B cell (primary cell): ENCODE measurements at regions not wholly inside any gene's neighbourhood (a gene's known extent, or its start where the extent isn't known, plus 50 kb on each side); places are given as distances from the start of the nearest gene placed in this dataset.

Experiments
- ATAC-seq: fragments of 200-7000 bp; cut with Tn5 transposase; one replicate; pipeline ENCODE4 v1.10.0; 2021; ENCODE audit warnings: low read depth, mild to moderate bottlenecking, moderate number of reproducible peaks, moderate library complexity
- CTCF ChIA-PET: fragments of 350-600 bp; sonication (Branson Sonifier 250); formaldehyde crosslinking; loops from one replicate; lab custom pipeline; 2021; ENCODE audit warnings: antibody characterized with exemption, inconsistent platforms; lab: Charles Lee
- POLR2A ChIA-PET: fragments of 350-600 bp; sonication (Branson Sonifier 250); formaldehyde crosslinking; loops from one replicate; lab custom pipeline; 2021; ENCODE audit warnings: antibody characterized with exemption; lab: Charles Lee
- DNase-seq: peaks from one replicate; pipeline ENCODE4 v3.0.0; 2013
- H2AFZ ChIP-seq: 2 replicates; pipeline ENCODE4 v1.6.1; 2012; ENCODE audit warnings: mild to moderate bottlenecking, low read depth, low read length; ENCODE audit not compliant: insufficient read depth, poor library complexity, severe bottlenecking
- H3K27ac ChIP-seq, 2 donors: 1 replicate in 1 of 2; 2 replicates in 1 of 2; pipeline ENCODE4 v1.5.1; 2012 to 2013; ENCODE audit warnings: low read length in 2 of 2, mild to moderate bottlenecking in 2 of 2, moderate library complexity in 1 of 2
- H3K27me3 ChIP-seq, 4 experiments: fragments of 200-600 bp in 1 of 4; sonication (generic) in 1 of 4; replicated peaks in 1 of 4; 1 replicate in 2 of 4; 2 replicates in 2 of 4; pipeline versions ENCODE4 v1.6.1 to v1.7.0; 2013 to 2016; ENCODE audit warnings: low read length in 3 of 4, mild to moderate bottlenecking in 2 of 4, mixed read lengths in 1 of 4, moderate library complexity in 1 of 4; ENCODE audit not compliant: insufficient read depth in 4 of 4, control insufficient read depth in 3 of 4; ENCODE audit errors: control extremely low read depth in 1 of 4
- H3K36me3 ChIP-seq, 2 experiments: replicated peaks in 1 of 2; 1 replicate in 1 of 2; 2 replicates in 1 of 2; pipeline versions ENCODE4 v1.6.1 to v1.7.1; 2013; ENCODE audit warnings: low read length in 1 of 2; ENCODE audit not compliant: insufficient read depth in 2 of 2, control insufficient read depth in 1 of 2; ENCODE audit errors: control extremely low read depth in 1 of 2, extremely low read depth in 1 of 2
- H3K4me1 ChIP-seq, 2 donors: fragments of 200-600 bp in 1 of 2; sonication (generic) in 1 of 2; 1 replicate in 1 of 2; 2 replicates in 1 of 2; pipeline versions ENCODE4 v1.5.1 to v1.6.1; 2013 to 2017; ENCODE audit warnings: low read length in 2 of 2; ENCODE audit not compliant: control insufficient read depth in 2 of 2, insufficient read depth in 2 of 2
- H3K4me2 ChIP-seq: replicated peaks from 2 replicates; pipeline ENCODE3; 2012; ENCODE audit warnings: mild to moderate bottlenecking, low read depth, low read length; ENCODE audit not compliant: poor library complexity, severe bottlenecking
- H3K4me3 ChIP-seq, 5 experiments: fragments of 200-600 bp in 1 of 5; sonication (generic) in 1 of 5; 1 replicate in 3 of 5; 2 replicates in 2 of 5; pipeline versions ENCODE4 v1.5.1 to v1.7.0; 2011 to 2016; ENCODE audit warnings: low read length in 4 of 5, mild to moderate bottlenecking in 4 of 5, low read depth in 2 of 5, control low read depth in 1 of 5, moderate library complexity in 1 of 5; ENCODE audit not compliant: insufficient read depth in 1 of 5; ENCODE audit errors: control extremely low read depth in 1 of 5, extremely low read depth in 1 of 5
- H3K79me2 ChIP-seq: fragments of 200-600 bp; sonication (generic); one replicate; pipeline ENCODE4 v1.6.0; 2016; ENCODE audit warnings: low read length; ENCODE audit not compliant: control insufficient read depth, insufficient read depth
- H3K9ac ChIP-seq: fragments of 200-600 bp; sonication (generic); 2 replicates; pipeline ENCODE4 v1.6.1; 2017; ENCODE audit warnings: mild to moderate bottlenecking, low read length, moderate library complexity
- H3K9me3 ChIP-seq, 3 donors: one replicate each; pipeline versions ENCODE4 v1.6.1 to v1.7.1; 2013; ENCODE audit warnings: low read length in 2 of 3; ENCODE audit not compliant: control insufficient read depth in 2 of 3, insufficient read depth in 1 of 3; ENCODE audit errors: control extremely low read depth in 1 of 3
- H4K20me1 ChIP-seq: 2 replicates; pipeline ENCODE4 v1.6.0; 2012; ENCODE audit warnings: mild to moderate bottlenecking, low read length; ENCODE audit not compliant: insufficient read depth, control insufficient read depth, poor library complexity, severe bottlenecking
- H3K27ac Mint-ChIP-seq: one replicate; pipeline ENCODE4 v1.8.0; 2021; ENCODE audit warnings: mixed read lengths
- H3K27me3 Mint-ChIP-seq: one replicate; pipeline ENCODE4 v1.8.0; 2021; ENCODE audit warnings: mixed read lengths
- H3K4me1 Mint-ChIP-seq: one replicate; pipeline ENCODE4 v1.8.0; 2021; ENCODE audit warnings: mixed read lengths
- H3K4me3 Mint-ChIP-seq: one replicate; pipeline ENCODE4 v1.8.0; 2021; ENCODE audit warnings: mixed read lengths
- H3K9me3 Mint-ChIP-seq: one replicate; pipeline ENCODE4 v1.8.0; 2022; ENCODE audit warnings: mixed read lengths; ENCODE audit not compliant: insufficient read depth
- CTCF ChIP-seq: fragments of 200-600 bp; IDR thresholded peaks from one replicate; pipeline ENCODE4 v1.8.0; 2022; ENCODE audit warnings: antibody characterized with exemption, mild to moderate bottlenecking
- EZH2 ChIP-seq: IDR thresholded peaks from 2 replicates; pipeline ENCODE4 v1.6.1; 2012; ENCODE audit warnings: borderline replicate concordance, low read depth, mild to moderate bottlenecking, moderate library complexity, low read length; ENCODE audit not compliant: insufficient read depth, poor library complexity, severe bottlenecking
- WGBS: methylation state at CpG from one replicate; pipeline ENCODE4 v1.1.5; 2013; ENCODE audit warnings: missing lambda C conversion rate; ENCODE audit not compliant: insufficient coverage; 5-methylcytosine and 5-hydroxymethylcytosine counted together
- intact Hi-C: fragments of 100-400 bp; cut with micrococcal nuclease; formaldehyde crosslinking; loops from one replicate; pipeline ENCODE4 v1.10.0; 2022

DNA sequence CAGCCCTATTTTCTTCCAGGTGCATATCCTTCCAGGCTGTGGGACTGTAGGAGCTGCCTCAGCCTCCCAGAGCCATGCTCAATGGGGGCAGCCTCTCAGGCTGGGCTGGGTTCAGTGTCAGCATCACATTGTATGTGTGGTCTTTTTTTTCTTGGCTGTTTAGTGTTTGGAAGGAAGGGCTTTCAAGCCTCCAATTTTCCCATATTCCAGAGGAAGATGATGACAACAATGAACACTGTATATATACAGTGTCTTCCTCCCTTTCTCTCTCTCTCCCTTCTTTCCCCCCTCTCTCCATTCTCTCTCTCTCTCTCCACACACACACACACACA is 326.4 kb downstream of the DYSF start:
- Histone ChIP-seq H3K4me1 (no peaks in the 10 kb centered on the region), H3K4me3 (no peak overlapping the region), H2AFZ (no peak overlapping the region), H3K9me3 (no peaks in the 10 kb centered on the region), H3K4me2 (no peak overlapping the region), H3K27me3 (no peaks in the 10 kb centered on the region), H3K9ac (no peak overlapping the region), H3K79me2 (no peaks in the 10 kb centered on the region), H3K27ac (no peak overlapping the region), H4K20me1 (no peaks in the 10 kb centered on the region), H3K36me3 (no peaks in the 10 kb centered on the region)
- DNase-seq (no peak), ATAC-seq (no peak)
- H3K9me3 Mint-ChIP-seq, result no peaks in the 10 kb centered on the region
- H3K27ac Mint-ChIP-seq, result no peak overlapping the region
- no peak overlapping the region for H3K4me3 Mint-ChIP-seq
- TF ChIP-seq EZH2, result no peak
- TF ChIP-seq CTCF, result no peak
- CTCF ChIA-PET, result no interaction called here
- H3K4me1 Mint-ChIP-seq, result no peaks in the 10 kb centered on the region
- POLR2A ChIA-PET, result no interaction called here
- H3K27me3 Mint-ChIP-seq, result no peaks in the 10 kb centered on the region
- intact Hi-C loops, result no loop called here

DNA sequence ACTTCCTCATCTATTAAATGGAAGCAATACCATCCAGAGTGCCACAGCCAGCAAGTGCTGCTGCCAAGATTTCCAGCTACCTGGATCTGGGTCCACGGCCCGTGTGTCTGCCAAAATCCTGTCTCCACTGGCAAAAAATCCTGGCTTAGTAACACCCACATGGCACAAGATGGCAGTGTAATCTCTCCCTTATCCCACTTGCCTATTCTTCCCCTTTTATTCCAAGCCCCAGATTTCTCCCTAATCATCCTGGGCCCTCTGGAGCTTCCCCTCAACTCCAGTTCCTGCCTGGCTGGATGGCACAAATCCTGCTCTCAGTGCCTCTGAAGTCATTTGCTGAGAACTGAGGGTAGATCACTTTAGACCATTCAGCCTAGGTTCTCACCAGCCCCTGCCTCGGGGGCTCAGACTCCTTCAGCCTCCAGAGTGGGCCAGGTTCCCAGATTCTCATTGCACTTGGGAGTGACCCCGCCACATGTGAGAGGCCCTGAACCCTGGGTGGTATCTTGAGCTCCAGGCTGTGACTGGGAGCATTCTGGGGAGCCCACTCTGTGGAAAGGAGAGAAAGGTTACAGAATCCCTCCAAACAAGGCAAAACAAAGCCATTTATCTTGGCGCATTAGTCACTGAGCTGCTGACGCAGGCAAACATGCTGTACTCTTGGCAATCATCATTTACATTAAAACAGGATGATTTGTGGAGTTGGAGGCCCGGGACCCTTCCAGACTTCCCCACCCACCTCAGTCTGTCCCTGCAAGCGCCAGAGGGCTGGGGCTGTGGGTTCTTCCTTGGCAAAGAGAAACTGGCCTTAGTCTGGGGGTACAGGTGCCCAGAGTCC is 325.8 kb downstream of the DYSF start:
- Histone ChIP-seq H3K4me2 (no peak overlapping the region), H3K9ac (no peak overlapping the region), H3K36me3 (no peaks in the 10 kb centered on the region), H4K20me1 (no peaks in the 10 kb centered on the region), H3K79me2 (no peaks in the 10 kb centered on the region), H3K27ac (no peak overlapping the region), H2AFZ (no peak overlapping the region), H3K27me3 (no peaks in the 10 kb centered on the region), H3K4me1 (no peaks in the 10 kb centered on the region), H3K4me3 (no peak overlapping the region), H3K9me3 (no peaks in the 10 kb centered on the region)
- TF ChIP-seq CTCF (no peak), EZH2 (no peak)
- intact Hi-C loops, result no loop called here
- DNase-seq (no peak), ATAC-seq (no peak)
- 77% methylated on average over 3 of the region's 8 CpGs for WGBS
- ChIA-PET POLR2A (no interaction called here), CTCF (no interaction called here)
- Mint-ChIP-seq H3K4me1 (no peaks in the 10 kb centered on the region), H3K27me3 (no peaks in the 10 kb centered on the region), H3K27ac (no peak overlapping the region), H3K4me3 (no peak overlapping the region), H3K9me3 (no peaks in the 10 kb centered on the region)
